SK-N-SH treated with all-trans-retinoic acid at 6 μM for 48 hours (cell line): ENCODE measurements at regions not wholly inside any gene's neighbourhood (a gene's known extent, or its start where the extent isn't known, plus 50 kb on each side); places are given as distances from the start of the nearest gene placed in this dataset.

Source experiments
- ARNTL ChIP-seq: fragments of 450-650 bp; formaldehyde crosslinking; IDR thresholded peaks from 2 replicates; pipeline ENCODE4 v1.5.0; 2020; ENCODE audit warnings: low read depth, mild to moderate bottlenecking, moderate library complexity, borderline replicate concordance
- BACH2 ChIP-seq: fragments of 250-450 bp; sonication (Bioruptor Pico); IDR thresholded peaks from 2 replicates; pipeline ENCODE4 v1.9.0; 2021; ENCODE audit warnings: mild to moderate bottlenecking, borderline replicate concordance
- CREB5 ChIP-seq: fragments of 250-450 bp; sonication (Bioruptor Pico); IDR thresholded peaks from 2 replicates; pipeline ENCODE4 v1.5.1; 2020; ENCODE audit warnings: low read depth, mild to moderate bottlenecking, moderate library complexity
- CSDC2 ChIP-seq: fragments of 250-450 bp; sonication (Bioruptor Pico); IDR thresholded peaks from 2 replicates; pipeline ENCODE4 v1.5.0; 2020; ENCODE audit warnings: mild to moderate bottlenecking, moderate library complexity
- GLIS3 ChIP-seq: fragments of 250-450 bp; sonication (Bioruptor Pico); IDR thresholded peaks from 2 replicates; pipeline ENCODE4 v1.5.0; 2020; ENCODE audit warnings: mild to moderate bottlenecking, moderate library complexity
- ISL1 ChIP-seq: fragments of 250-450 bp; sonication (Bioruptor Pico); IDR thresholded peaks from 2 replicates; pipeline ENCODE4 v2.1.2; 2022; ENCODE audit warnings: mild to moderate bottlenecking, moderate library complexity
- OSR1 ChIP-seq: fragments of 250-450 bp; sonication (Bioruptor Pico); IDR thresholded peaks from 2 replicates; pipeline ENCODE4 v1.8.0; 2022; ENCODE audit warnings: moderate library complexity, mild to moderate bottlenecking, inconsistent platforms
- PPARA ChIP-seq: fragments of 250-450 bp; sonication (Bioruptor Pico); IDR thresholded peaks from 2 replicates; pipeline ENCODE4 v1.5.0; 2020; ENCODE audit warnings: mild to moderate bottlenecking, borderline replicate concordance
- RARB ChIP-seq: fragments of 250-450 bp; sonication (Bioruptor Pico); IDR thresholded peaks from 2 replicates; pipeline ENCODE4 v1.8.0; 2021; ENCODE audit warnings: mild to moderate bottlenecking, moderate library complexity
- TCF4 ChIP-seq: fragments of 250-450 bp; sonication (Bioruptor Pico); IDR thresholded peaks from 2 replicates; pipeline ENCODE4 v1.8.0; 2021; ENCODE audit warnings: mild to moderate bottlenecking, moderate library complexity, borderline replicate concordance
- ZC3H10 ChIP-seq: fragments of 250-450 bp; sonication (Bioruptor Pico); IDR thresholded peaks from 2 replicates; pipeline ENCODE4 v1.5.1; 2021; ENCODE audit warnings: mild to moderate bottlenecking, moderate library complexity
- ZNF565 ChIP-seq: fragments of 450-650 bp; formaldehyde crosslinking; conservative IDR thresholded peaks from 2 replicates; pipeline ENCODE4 v1.5.0; 2020; ENCODE audit warnings: low read depth, mild to moderate bottlenecking, moderate library complexity
- ZNF8 ChIP-seq: fragments of 450-650 bp; formaldehyde crosslinking; IDR thresholded peaks from 2 replicates; pipeline ENCODE4 v1.5.0; 2020; ENCODE audit warnings: mild to moderate bottlenecking, moderate library complexity
- TF ChIP-seq, protein P1 (sequence below): fragments of 250-450 bp; sonication (Bioruptor Pico); IDR thresholded peaks from 2 replicates; pipeline ENCODE4 v1.8.0; 2020; ENCODE audit warnings: mild to moderate bottlenecking, moderate library complexity, borderline replicate concordance

- TF ChIP-seq ZC3H10 (CRISPR knock-in tag) (no peak), ARNTL (CRISPR knock-in tag) (no peak), ZNF565 (CRISPR knock-in tag) (no peak), GLIS3 (CRISPR knock-in tag) (no peak), ISL1 (CRISPR knock-in tag) (no peak), RARB (CRISPR knock-in tag) (no peak), ZNF8 (CRISPR knock-in tag) (no peak), CREB5 (no peak), BACH2 (CRISPR knock-in tag) (no peak), CSDC2 (no peak), OSR1 (CRISPR knock-in tag) (no peak), PPARA (CRISPR knock-in tag) (no peak), TCF4 (CRISPR knock-in tag) (no peak)
- TF ChIP-seq, protein P1, sequence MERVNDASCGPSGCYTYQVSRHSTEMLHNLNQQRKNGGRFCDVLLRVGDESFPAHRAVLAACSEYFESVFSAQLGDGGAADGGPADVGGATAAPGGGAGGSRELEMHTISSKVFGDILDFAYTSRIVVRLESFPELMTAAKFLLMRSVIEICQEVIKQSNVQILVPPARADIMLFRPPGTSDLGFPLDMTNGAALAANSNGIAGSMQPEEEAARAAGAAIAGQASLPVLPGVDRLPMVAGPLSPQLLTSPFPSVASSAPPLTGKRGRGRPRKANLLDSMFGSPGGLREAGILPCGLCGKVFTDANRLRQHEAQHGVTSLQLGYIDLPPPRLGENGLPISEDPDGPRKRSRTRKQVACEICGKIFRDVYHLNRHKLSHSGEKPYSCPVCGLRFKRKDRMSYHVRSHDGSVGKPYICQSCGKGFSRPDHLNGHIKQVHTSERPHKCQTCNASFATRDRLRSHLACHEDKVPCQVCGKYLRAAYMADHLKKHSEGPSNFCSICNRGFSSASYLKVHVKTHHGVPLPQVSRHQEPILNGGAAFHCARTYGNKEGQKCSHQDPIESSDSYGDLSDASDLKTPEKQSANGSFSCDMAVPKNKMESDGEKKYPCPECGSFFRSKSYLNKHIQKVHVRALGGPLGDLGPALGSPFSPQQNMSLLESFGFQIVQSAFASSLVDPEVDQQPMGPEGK (CRISPR knock-in tag) = no peak
These were observed 525.1 kb downstream of the TCERG1L start for GRCh38 chr10:130786365-130786966.
